HG03135 (cell line): ENCODE measurements at regions not wholly inside any gene's neighbourhood (a gene's known extent, or its start where the extent isn't known, plus 50 kb on each side); places are given as distances from the start of the nearest gene placed in this dataset.
"Not testable (repeated sequence)": the region's sequence is repeated elsewhere in the genome, so short reads cannot be mapped to it uniquely, and the experiment has no call there.

Source experiments
- ATAC-seq: cut with Tn5 transposase; IDR thresholded peaks from one replicate; pipeline ENCODE4 v1.9.1; 2021; ENCODE audit warnings: mild to moderate bottlenecking, moderate library complexity; ENCODE audit not compliant: unreplicated experiment

GRCh38 chr5:164466033-164466432 lies 960.6 kb downstream of the MAT2B start:
- no peak for ATAC-seq

- ATAC-seq = no peak
These were observed 964.9 kb downstream of the MAT2B start for GRCh38 chr5:164470312-164470711.

GRCh38 chr5:164472165-164472564 lies 966.7 kb downstream of the MAT2B start:
- no peak for ATAC-seq

GRCh38 chr5:164475339-164475977 lies 970.0 kb downstream of the MAT2B start:
- no peak for ATAC-seq

GRCh38 chr5:164481270-164481669 lies 975.9 kb downstream of the MAT2B start:
- no peak for ATAC-seq

- ATAC-seq = no peak
These were observed 976.9 kb downstream of the MAT2B start for GRCh38 chr5:164482351-164482750.

GRCh38 chr5:164484948-164485347 lies 979.5 kb downstream of the MAT2B start:
- no peak for ATAC-seq

GRCh38 chr5:164487939-164488338 lies 982.5 kb downstream of the MAT2B start:
- ATAC-seq = no peak

GRCh38 chr5:164497311-164498064 lies 992.1 kb downstream of the MAT2B start:
- no peak for ATAC-seq

- ATAC-seq = no peak
These were observed 993.0 kb downstream of the MAT2B start for GRCh38 chr5:164498438-164498837.

- ATAC-seq = no peak
These were observed 995.4 kb downstream of the MAT2B start for GRCh38 chr5:164500856-164501255.

GRCh38 chr5:164501344-164501743 lies 995.9 kb downstream of the MAT2B start:
- ATAC-seq = no peak

GRCh38 chr5:164504141-164504772 lies 998.8 kb downstream of the MAT2B start:
- ATAC-seq = peak; percentile 64

- ATAC-seq = no peak
These were observed 1000.4 kb downstream of the MAT2B start for GRCh38 chr5:164505791-164506190.

GRCh38 chr5:164518067-164518740 lies 1012.8 kb downstream of the MAT2B start:
- ATAC-seq = no peak

- ATAC-seq = no peak
These were observed 1013.3 kb downstream of the MAT2B start for GRCh38 chr5:164518741-164519080.

GRCh38 chr5:164532235-164532900 lies 1026.9 kb downstream of the MAT2B start:
- no peak for ATAC-seq

GRCh38 chr5:164533426-164533825 lies 1028.0 kb downstream of the MAT2B start:
- not testable (repeated sequence) for ATAC-seq

GRCh38 chr5:164540174-164540573 lies 1034.8 kb downstream of the MAT2B start:
- ATAC-seq = no peak

GRCh38 chr5:164545507-164545906 lies 1040.1 kb downstream of the MAT2B start:
- ATAC-seq = no peak

GRCh38 chr5:164553851-164554250 lies 1048.4 kb downstream of the MAT2B start:
- no peak for ATAC-seq
